MM.1S (cell line): ENCODE measurements at regions not wholly inside any gene's neighbourhood (a gene's known extent, or its start where the extent isn't known, plus 50 kb on each side); places are given as distances from the start of the nearest gene placed in this dataset.
"Not testable (repeated sequence)": the region's sequence is repeated elsewhere in the genome, so short reads cannot be mapped to it uniquely, and the experiment has no call there.

Source experiments
- DNase-seq: peaks from one replicate; pipeline ENCODE4 v3.0.0-alpha.2; 2015
- H2AFZ ChIP-seq: fragments of 300-600 bp; sonication (generic); 2 replicates; pipeline ENCODE4 v1.6.0; 2016; ENCODE audit warnings: antibody characterized with exemption, low read length
- H3F3A ChIP-seq: fragments of 300-600 bp; sonication (generic); 2 replicates; pipeline ENCODE4 v1.6.1; 2016; ENCODE audit warnings: mild to moderate bottlenecking, antibody characterized with exemption, low read length, moderate library complexity, mixed read lengths; ENCODE audit not compliant: insufficient read depth
- H3K27ac ChIP-seq: fragments of 300-600 bp; sonication (generic); 2 replicates; pipeline ENCODE4 v1.5.1; 2016; ENCODE audit warnings: mild to moderate bottlenecking, low read length
- H3K27me3 ChIP-seq: fragments of 300-600 bp; sonication (generic); replicated peaks from 2 replicates; pipeline ENCODE4 v1.6.0; 2016; ENCODE audit warnings: low read length; ENCODE audit not compliant: insufficient read depth
- H3K36me3 ChIP-seq: fragments of 300-600 bp; sonication (generic); replicated peaks from 2 replicates; pipeline ENCODE4 v1.6.1; 2016; ENCODE audit warnings: mild to moderate bottlenecking, low read length, mixed read lengths; ENCODE audit not compliant: insufficient read depth
- H3K4me1 ChIP-seq: fragments of 300-600 bp; sonication (generic); 2 replicates; pipeline ENCODE4 v1.6.1; 2016; ENCODE audit warnings: low read length, mixed read lengths
- H3K4me2 ChIP-seq: fragments of 300-600 bp; sonication (generic); 2 replicates; pipeline ENCODE4 v1.6.0; 2016; ENCODE audit warnings: low read depth, low read length
- H3K4me3 ChIP-seq: fragments of 300-600 bp; sonication (generic); 2 replicates; pipeline ENCODE4 v1.5.1; 2016; ENCODE audit warnings: low read length, mixed read lengths
- H3K79me2 ChIP-seq: fragments of 300-600 bp; sonication (generic); 2 replicates; pipeline ENCODE4 v1.6.1; 2016; ENCODE audit warnings: mixed run types, low read length, mixed read lengths
- H3K9ac ChIP-seq: fragments of 300-600 bp; sonication (generic); 2 replicates; pipeline ENCODE4 v1.6.1; 2016; ENCODE audit warnings: low read length, mixed read lengths
- H3K9me2 ChIP-seq: fragments of 300-600 bp; sonication (generic); replicated peaks from 2 replicates; pipeline ENCODE4 v1.6.1; 2016; ENCODE audit warnings: mild to moderate bottlenecking, low read length, mixed read lengths; ENCODE audit not compliant: insufficient read depth
- H3K9me3 ChIP-seq: fragments of 300-600 bp; sonication (generic); replicated peaks from 2 replicates; pipeline ENCODE4 v1.6.1; 2016; ENCODE audit warnings: mild to moderate bottlenecking, low read length, mixed read lengths; ENCODE audit not compliant: insufficient read depth
- H4K20me1 ChIP-seq: fragments of 300-600 bp; sonication (generic); 2 replicates; pipeline ENCODE4 v1.6.1; 2016; ENCODE audit warnings: mild to moderate bottlenecking, low read length, moderate library complexity, mixed read lengths; ENCODE audit not compliant: insufficient read depth
- EZH2 ChIP-seq: fragments of 300-600 bp; sonication (generic); optimal IDR thresholded peaks from 2 replicates; pipeline ENCODE3; 2017; ENCODE audit warnings: low read depth, mild to moderate bottlenecking, antibody characterized with exemption, low read length, mixed read lengths
- EZH2phosphoT487 ChIP-seq: fragments of 300-600 bp; sonication (generic); IDR thresholded peaks from 2 replicates; pipeline ENCODE4 v1.6.1; 2018; ENCODE audit warnings: antibody characterized with exemption, low read length
- TF ChIP-seq, protein P1 (sequence below): fragments of 300-600 bp; sonication (generic); IDR thresholded peaks from 2 replicates; pipeline ENCODE4 v1.5.1; 2016; ENCODE audit warnings: antibody characterized with exemption, low read length, mixed read lengths

DNA sequence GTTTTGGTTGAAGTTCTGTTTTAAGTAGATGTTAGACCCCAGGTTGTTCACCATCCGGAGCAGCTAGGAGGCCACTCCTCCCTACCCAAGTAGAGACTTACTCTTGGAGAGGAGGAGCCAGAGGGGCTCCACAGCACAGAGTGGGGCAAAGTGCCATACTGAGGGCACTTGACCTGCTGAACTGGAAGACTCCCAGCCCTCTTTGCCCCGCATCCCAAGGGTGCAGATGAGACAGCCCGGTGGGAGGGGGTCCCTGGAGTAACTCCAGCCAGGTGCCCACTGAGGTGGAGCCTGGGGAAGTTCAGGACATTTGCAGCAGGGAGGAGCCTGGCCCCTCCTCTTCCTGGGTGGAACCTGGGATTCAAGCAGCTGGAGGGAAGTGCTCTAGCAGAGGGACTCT lies 102.1 kb upstream of the GPR6 start:
- no peaks in the 10 kb centered on the region for H3F3A ChIP-seq
- H3K27ac ChIP-seq = no peak overlapping the region
- H3K27me3 ChIP-seq = no peaks in the 10 kb centered on the region
- H4K20me1 ChIP-seq = no peaks in the 10 kb centered on the region
- TF ChIP-seq EZH2phosphoT487 (no peak), EZH2 (no peak)
- TF ChIP-seq, protein P1, sequence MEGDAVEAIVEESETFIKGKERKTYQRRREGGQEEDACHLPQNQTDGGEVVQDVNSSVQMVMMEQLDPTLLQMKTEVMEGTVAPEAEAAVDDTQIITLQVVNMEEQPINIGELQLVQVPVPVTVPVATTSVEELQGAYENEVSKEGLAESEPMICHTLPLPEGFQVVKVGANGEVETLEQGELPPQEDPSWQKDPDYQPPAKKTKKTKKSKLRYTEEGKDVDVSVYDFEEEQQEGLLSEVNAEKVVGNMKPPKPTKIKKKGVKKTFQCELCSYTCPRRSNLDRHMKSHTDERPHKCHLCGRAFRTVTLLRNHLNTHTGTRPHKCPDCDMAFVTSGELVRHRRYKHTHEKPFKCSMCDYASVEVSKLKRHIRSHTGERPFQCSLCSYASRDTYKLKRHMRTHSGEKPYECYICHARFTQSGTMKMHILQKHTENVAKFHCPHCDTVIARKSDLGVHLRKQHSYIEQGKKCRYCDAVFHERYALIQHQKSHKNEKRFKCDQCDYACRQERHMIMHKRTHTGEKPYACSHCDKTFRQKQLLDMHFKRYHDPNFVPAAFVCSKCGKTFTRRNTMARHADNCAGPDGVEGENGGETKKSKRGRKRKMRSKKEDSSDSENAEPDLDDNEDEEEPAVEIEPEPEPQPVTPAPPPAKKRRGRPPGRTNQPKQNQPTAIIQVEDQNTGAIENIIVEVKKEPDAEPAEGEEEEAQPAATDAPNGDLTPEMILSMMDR = no peak
- no peak overlapping the region for H3K4me2 ChIP-seq
- no peak overlapping the region for H3K4me3 ChIP-seq
- DNase-seq = no peak
- H3K9me3 ChIP-seq = no peaks in the 10 kb centered on the region
- H3K9ac ChIP-seq = no peak overlapping the region
- H3K36me3 ChIP-seq = no peaks in the 10 kb centered on the region
- H3K79me2 ChIP-seq = no peaks in the 10 kb centered on the region
- no peak overlapping the region for H2AFZ ChIP-seq
- no peaks in the 10 kb centered on the region for H3K4me1 ChIP-seq
- H3K9me2 ChIP-seq = no peaks in the 10 kb centered on the region

GRCh38 chr6:109877028-109878004 lies 100.8 kb upstream of the GPR6 start:
- Histone ChIP-seq H3K9ac (no peak overlapping the region), H3K4me2 (no peak overlapping the region), H3F3A (no peaks in the 10 kb centered on the region), H3K27me3 (no peaks in the 10 kb centered on the region), H3K79me2 (no peaks in the 10 kb centered on the region), H3K9me3 (no peaks in the 10 kb centered on the region), H3K27ac (no peak overlapping the region), H4K20me1 (no peaks in the 10 kb centered on the region), H2AFZ (no peak overlapping the region), H3K9me2 (no peaks in the 10 kb centered on the region), H3K36me3 (no peaks in the 10 kb centered on the region), H3K4me3 (no peak overlapping the region), H3K4me1 (no peaks in the 10 kb centered on the region)
- no peak for DNase-seq
- TF ChIP-seq EZH2 (no peak), EZH2phosphoT487 (no peak)
- TF ChIP-seq, protein P1 = no peak

DNA sequence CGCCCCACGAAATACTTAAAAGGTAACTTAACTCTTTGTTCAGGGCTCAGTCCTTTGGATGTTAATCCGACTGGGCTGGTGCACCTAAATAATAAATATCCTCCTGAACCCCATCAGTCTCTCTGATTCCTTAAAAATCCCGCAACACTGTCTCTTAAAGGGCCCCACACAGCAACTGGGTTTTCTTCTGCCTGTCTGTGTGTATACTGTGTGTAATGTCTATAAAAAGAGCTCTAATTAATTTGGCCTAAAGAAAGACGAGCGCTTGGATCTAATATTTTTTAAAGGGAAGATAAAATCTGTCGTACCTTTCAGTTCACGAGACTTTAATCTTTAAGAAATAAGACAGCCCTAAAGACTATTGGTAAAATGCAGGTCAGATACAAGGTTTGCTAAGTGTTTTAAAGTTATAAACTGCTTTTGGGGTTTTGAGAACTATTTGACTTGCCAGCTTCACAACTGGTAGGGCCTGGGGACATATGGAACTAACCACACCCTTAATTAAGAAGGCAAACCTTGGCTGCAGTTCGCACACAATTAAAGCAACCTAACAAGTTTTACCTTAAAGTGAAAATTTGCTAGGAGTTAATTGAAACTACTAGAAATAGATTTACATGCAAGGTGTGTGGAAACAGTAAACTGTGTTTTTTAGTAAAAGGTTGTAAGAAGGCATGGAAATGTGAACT lies 100.0 kb upstream of the GPR6 start:
- H4K20me1 ChIP-seq, H3K9ac ChIP-seq, H3K27ac ChIP-seq, H3K4me3 ChIP-seq, H3K9me2 ChIP-seq, H3K27me3 ChIP-seq, H2AFZ ChIP-seq, H3K4me2 ChIP-seq, H3F3A ChIP-seq, H3K9me3 ChIP-seq, H3K79me2 ChIP-seq, DNase-seq, H3K4me1 ChIP-seq, H3K36me3 ChIP-seq: not testable (repeated sequence)

GRCh38 chr6:109879081-109879480 lies 99.0 kb upstream of the GPR6 start:
- not testable (repeated sequence) for H2AFZ ChIP-seq, H3K4me2 ChIP-seq, DNase-seq, H3F3A ChIP-seq, H3K27ac ChIP-seq, H3K4me1 ChIP-seq, H3K9ac ChIP-seq, H3K9me2 ChIP-seq, H3K4me3 ChIP-seq, H3K36me3 ChIP-seq, H3K27me3 ChIP-seq, H4K20me1 ChIP-seq, H3K79me2 ChIP-seq, H3K9me3 ChIP-seq
